H1 (cell line): ENCODE measurements at regions not wholly inside any gene's neighbourhood (a gene's known extent, or its start where the extent isn't known, plus 50 kb on each side); places are given as distances from the start of the nearest gene placed in this dataset.

Experiments
- CREB1 ChIP-seq: IDR thresholded peaks from 2 replicates; pipeline ENCODE4 v1.6.1; 2012; ENCODE audit warnings: inconsistent platforms
- E2F6 ChIP-seq: IDR thresholded peaks from 2 replicates; pipeline ENCODE4 v1.6.1; 2012; ENCODE audit warnings: inconsistent platforms
- POLR2A ChIP-seq, 2 experiments: IDR thresholded peaks; 1 replicate in 1 of 2; 2 replicates in 1 of 2; pipeline ENCODE4 v1.6.1; 2011; ENCODE audit warnings: low read depth in 2 of 2, low read length in 2 of 2, mild to moderate bottlenecking in 2 of 2; ENCODE audit errors: control extremely low read depth in 1 of 2
- POLR2AphosphoS5 ChIP-seq: IDR thresholded peaks from 2 replicates; pipeline ENCODE4 v1.6.1; 2011; ENCODE audit warnings: low read depth, low read length
- RBBP5 ChIP-seq: IDR thresholded peaks from 2 replicates; pipeline ENCODE4 v1.7.1; 2012; ENCODE audit warnings: low read depth, mild to moderate bottlenecking, inconsistent platforms, low read length, moderate library complexity, borderline replicate concordance
- SIN3A ChIP-seq, 2 experiments: IDR thresholded peaks in 1 of 2; conservative IDR thresholded peaks in 1 of 2; 2 replicates each; pipeline ENCODE4 v1.6.1; 2011 to 2012; ENCODE audit warnings: low read length in 2 of 2, improper control_type of control experiment in 1 of 2, low read depth in 1 of 2, mild to moderate bottlenecking in 1 of 2
- TAF1 ChIP-seq: IDR thresholded peaks from 2 replicates; pipeline ENCODE4 v1.6.1; 2011; ENCODE audit warnings: mild to moderate bottlenecking, low read depth, low read length
- TF ChIP-seq, protein P1 (sequence below), 3 experiments: IDR thresholded peaks; 1 replicate in 2 of 3; 2 replicates in 1 of 3; pipeline versions ENCODE4 v1.5.1 to v1.6.1; 2011; ENCODE audit warnings: low read length in 3 of 3, mild to moderate bottlenecking in 3 of 3, inconsistent platforms in 2 of 3, low read depth in 1 of 3, moderate library complexity in 1 of 3; ENCODE audit not compliant: insufficient read depth in 1 of 3; ENCODE audit errors: control extremely low read depth in 1 of 3
- TF ChIP-seq, protein P2 (sequence below): fragments of 300-600 bp; sonication (generic); IDR thresholded peaks from 2 replicates; pipeline ENCODE4 v1.7.1; 2012; ENCODE audit warnings: low read length, moderate library complexity, mild to moderate bottlenecking, inconsistent platforms; ENCODE audit not compliant: insufficient replicate concordance

- TF ChIP-seq POLR2A (IDR thresholded peaks at IDR 0.05; ENCODE audit: control extremely low read depth in 1 of 2, low read depth in 2 of 2, low read length in 2 of 2) (no peak), POLR2AphosphoS5 (no peak), RBBP5 (no peak), CREB1 (no peak), SIN3A (conservative IDR thresholded peaks at IDR 0.05 in 1 of 2, IDR thresholded peaks at IDR 0.05 in 1 of 2; ENCODE audit: low read depth in 1 of 2, low read length in 2 of 2) (no peak), TAF1 (no peak), E2F6 (no peak)
- TF ChIP-seq, protein P1, sequence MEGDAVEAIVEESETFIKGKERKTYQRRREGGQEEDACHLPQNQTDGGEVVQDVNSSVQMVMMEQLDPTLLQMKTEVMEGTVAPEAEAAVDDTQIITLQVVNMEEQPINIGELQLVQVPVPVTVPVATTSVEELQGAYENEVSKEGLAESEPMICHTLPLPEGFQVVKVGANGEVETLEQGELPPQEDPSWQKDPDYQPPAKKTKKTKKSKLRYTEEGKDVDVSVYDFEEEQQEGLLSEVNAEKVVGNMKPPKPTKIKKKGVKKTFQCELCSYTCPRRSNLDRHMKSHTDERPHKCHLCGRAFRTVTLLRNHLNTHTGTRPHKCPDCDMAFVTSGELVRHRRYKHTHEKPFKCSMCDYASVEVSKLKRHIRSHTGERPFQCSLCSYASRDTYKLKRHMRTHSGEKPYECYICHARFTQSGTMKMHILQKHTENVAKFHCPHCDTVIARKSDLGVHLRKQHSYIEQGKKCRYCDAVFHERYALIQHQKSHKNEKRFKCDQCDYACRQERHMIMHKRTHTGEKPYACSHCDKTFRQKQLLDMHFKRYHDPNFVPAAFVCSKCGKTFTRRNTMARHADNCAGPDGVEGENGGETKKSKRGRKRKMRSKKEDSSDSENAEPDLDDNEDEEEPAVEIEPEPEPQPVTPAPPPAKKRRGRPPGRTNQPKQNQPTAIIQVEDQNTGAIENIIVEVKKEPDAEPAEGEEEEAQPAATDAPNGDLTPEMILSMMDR (IDR thresholded peaks at IDR 0.05; ENCODE audit: control extremely low read depth in 1 of 3, insufficient read depth in 1 of 3, low read depth in 1 of 3, low read length in 3 of 3) = no peak
- TF ChIP-seq, protein P2, sequence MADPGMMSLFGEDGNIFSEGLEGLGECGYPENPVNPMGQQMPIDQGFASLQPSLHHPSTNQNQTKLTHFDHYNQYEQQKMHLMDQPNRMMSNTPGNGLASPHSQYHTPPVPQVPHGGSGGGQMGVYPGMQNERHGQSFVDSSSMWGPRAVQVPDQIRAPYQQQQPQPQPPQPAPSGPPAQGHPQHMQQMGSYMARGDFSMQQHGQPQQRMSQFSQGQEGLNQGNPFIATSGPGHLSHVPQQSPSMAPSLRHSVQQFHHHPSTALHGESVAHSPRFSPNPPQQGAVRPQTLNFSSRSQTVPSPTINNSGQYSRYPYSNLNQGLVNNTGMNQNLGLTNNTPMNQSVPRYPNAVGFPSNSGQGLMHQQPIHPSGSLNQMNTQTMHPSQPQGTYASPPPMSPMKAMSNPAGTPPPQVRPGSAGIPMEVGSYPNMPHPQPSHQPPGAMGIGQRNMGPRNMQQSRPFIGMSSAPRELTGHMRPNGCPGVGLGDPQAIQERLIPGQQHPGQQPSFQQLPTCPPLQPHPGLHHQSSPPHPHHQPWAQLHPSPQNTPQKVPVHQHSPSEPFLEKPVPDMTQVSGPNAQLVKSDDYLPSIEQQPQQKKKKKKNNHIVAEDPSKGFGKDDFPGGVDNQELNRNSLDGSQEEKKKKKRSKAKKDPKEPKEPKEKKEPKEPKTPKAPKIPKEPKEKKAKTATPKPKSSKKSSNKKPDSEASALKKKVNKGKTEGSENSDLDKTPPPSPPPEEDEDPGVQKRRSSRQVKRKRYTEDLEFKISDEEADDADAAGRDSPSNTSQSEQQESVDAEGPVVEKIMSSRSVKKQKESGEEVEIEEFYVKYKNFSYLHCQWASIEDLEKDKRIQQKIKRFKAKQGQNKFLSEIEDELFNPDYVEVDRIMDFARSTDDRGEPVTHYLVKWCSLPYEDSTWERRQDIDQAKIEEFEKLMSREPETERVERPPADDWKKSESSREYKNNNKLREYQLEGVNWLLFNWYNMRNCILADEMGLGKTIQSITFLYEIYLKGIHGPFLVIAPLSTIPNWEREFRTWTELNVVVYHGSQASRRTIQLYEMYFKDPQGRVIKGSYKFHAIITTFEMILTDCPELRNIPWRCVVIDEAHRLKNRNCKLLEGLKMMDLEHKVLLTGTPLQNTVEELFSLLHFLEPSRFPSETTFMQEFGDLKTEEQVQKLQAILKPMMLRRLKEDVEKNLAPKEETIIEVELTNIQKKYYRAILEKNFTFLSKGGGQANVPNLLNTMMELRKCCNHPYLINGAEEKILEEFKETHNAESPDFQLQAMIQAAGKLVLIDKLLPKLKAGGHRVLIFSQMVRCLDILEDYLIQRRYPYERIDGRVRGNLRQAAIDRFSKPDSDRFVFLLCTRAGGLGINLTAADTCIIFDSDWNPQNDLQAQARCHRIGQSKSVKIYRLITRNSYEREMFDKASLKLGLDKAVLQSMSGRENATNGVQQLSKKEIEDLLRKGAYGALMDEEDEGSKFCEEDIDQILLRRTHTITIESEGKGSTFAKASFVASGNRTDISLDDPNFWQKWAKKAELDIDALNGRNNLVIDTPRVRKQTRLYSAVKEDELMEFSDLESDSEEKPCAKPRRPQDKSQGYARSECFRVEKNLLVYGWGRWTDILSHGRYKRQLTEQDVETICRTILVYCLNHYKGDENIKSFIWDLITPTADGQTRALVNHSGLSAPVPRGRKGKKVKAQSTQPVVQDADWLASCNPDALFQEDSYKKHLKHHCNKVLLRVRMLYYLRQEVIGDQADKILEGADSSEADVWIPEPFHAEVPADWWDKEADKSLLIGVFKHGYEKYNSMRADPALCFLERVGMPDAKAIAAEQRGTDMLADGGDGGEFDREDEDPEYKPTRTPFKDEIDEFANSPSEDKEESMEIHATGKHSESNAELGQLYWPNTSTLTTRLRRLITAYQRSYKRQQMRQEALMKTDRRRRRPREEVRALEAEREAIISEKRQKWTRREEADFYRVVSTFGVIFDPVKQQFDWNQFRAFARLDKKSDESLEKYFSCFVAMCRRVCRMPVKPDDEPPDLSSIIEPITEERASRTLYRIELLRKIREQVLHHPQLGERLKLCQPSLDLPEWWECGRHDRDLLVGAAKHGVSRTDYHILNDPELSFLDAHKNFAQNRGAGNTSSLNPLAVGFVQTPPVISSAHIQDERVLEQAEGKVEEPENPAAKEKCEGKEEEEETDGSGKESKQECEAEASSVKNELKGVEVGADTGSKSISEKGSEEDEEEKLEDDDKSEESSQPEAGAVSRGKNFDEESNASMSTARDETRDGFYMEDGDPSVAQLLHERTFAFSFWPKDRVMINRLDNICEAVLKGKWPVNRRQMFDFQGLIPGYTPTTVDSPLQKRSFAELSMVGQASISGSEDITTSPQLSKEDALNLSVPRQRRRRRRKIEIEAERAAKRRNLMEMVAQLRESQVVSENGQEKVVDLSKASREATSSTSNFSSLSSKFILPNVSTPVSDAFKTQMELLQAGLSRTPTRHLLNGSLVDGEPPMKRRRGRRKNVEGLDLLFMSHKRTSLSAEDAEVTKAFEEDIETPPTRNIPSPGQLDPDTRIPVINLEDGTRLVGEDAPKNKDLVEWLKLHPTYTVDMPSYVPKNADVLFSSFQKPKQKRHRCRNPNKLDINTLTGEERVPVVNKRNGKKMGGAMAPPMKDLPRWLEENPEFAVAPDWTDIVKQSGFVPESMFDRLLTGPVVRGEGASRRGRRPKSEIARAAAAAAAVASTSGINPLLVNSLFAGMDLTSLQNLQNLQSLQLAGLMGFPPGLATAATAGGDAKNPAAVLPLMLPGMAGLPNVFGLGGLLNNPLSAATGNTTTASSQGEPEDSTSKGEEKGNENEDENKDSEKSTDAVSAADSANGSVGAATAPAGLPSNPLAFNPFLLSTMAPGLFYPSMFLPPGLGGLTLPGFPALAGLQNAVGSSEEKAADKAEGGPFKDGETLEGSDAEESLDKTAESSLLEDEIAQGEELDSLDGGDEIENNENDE = no peak
These were observed 71.2 kb upstream of the CARD11 start for GRCh38 chr7:3114917-3115316.
